Left lung (tissue), 4 donors: ENCODE measurements at regions not wholly inside any gene's neighbourhood (a gene's known extent, or its start where the extent isn't known, plus 50 kb on each side); places are given as distances from the start of the nearest gene placed in this dataset.
A peak's percentile ranks its signal among the peaks of the same experiment; 100 is the strongest.

Experiments
- ATAC-seq: fragments of 200-7000 bp; cut with Tn5 transposase; one replicate; pipeline ENCODE4 v1.9.1; 2020; ENCODE audit warnings: moderate library complexity
- DNase-seq, 4 donors: peaks; one replicate each; pipeline ENCODE4 v3.0.0-alpha.2; 2013 to 2020
- H3K27ac ChIP-seq, 2 donors: fragments of 200-600 bp; sonication (generic) in 1 of 2; one replicate each; pipeline versions ENCODE4 v1.5.0 to v1.8.0; 2020 to 2021
- H3K27me3 ChIP-seq, 2 donors: fragments of 200-600 bp; sonication (generic) in 1 of 2; one replicate each; pipeline versions ENCODE4 v1.5.0 to v1.8.0; 2020 to 2021
- H3K36me3 ChIP-seq, 2 donors: fragments of 200-600 bp; sonication (generic) in 1 of 2; one replicate each; pipeline versions ENCODE4 v1.5.0 to v1.8.0; 2020 to 2021
- H3K4me1 ChIP-seq, 2 donors: fragments of 200-600 bp; one replicate each; pipeline ENCODE4 v1.8.0; 2021
- H3K4me3 ChIP-seq, 2 donors: fragments of 200-600 bp; sonication (generic) in 1 of 2; one replicate each; pipeline versions ENCODE4 v1.5.0 to v1.8.0; 2020 to 2021; ENCODE audit warnings: mild to moderate bottlenecking in 1 of 2
- H3K9me3 ChIP-seq, 2 donors: fragments of 200-600 bp; sonication (generic) in 1 of 2; one replicate each; pipeline versions ENCODE4 v1.5.0 to v1.8.0; 2020 to 2021
- intact Hi-C, 2 donors: fragments of 100-400 bp; cut with DNase I; formaldehyde crosslinking; loops; one replicate each; pipeline versions ENCODE4 v1.11.2 to v1.14.2; 2022
- TF ChIP-seq, protein P1 (sequence below), 2 donors: fragments of 200-600 bp; sonication (generic) in 1 of 2; IDR thresholded peaks; one replicate each; pipeline versions ENCODE4 v1.5.0 to v1.8.0; 2021; ENCODE audit warnings: antibody characterized with exemption in 2 of 2
- donor health status: DM: no; HTN: yes; CAD: no.
- donor health status: DM: no; HTN: no; CAD: no.

DNA sequence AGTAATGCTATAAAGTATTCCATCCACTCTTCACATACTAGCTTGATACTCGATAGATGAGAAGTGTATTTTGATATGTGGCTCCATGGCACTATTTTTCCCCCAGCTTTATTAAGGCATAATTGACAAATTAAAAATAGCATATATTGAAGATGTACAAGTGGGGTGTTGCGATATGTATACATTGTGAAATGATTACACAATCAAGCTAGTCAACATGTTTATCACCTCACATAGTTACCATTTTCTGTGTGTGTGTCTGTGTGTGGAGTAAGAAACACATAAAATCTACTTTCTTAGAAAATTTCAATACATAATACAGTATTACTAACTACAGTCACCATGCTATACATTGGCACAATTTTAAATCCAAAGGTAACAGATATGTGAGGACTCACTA lies 82.5 kb upstream of the MYT1L start:
- ATAC-seq = no peak
- intact Hi-C loops = no loop called here

DNA sequence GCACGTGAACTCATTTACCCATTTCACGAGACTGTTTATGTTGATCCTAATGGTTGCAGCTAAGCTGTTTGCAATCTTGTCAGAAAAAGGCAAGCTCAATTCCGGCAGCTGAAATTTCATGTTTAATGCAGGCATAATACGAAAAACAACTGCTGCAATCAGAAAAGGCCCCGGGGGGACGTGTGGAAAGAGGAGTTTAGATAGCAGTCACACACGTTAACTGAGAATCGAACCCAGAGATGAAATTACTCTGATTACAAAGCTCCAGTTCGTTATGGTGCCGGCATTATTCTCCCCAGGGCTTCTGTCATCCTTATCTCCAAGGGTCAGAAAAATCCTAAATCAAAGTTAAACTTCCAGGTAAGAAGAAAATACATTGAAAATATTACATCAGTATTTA lies 79.9 kb upstream of the MYT1L start:
- ATAC-seq (no peak), DNase-seq (no peak)
- Histone ChIP-seq H3K27ac (no peak overlapping the region), H3K27me3 (no peaks in the 10 kb centered on the region), H3K4me3 (no peak overlapping the region), H3K36me3 (no peaks in the 10 kb centered on the region), H3K4me1 (no peaks in the 10 kb centered on the region), H3K9me3 (peaks cover 0 to 7% of the 10 kb centered on the region in 2 donors)
- intact Hi-C loops = no loop called here
- TF ChIP-seq, protein P1, sequence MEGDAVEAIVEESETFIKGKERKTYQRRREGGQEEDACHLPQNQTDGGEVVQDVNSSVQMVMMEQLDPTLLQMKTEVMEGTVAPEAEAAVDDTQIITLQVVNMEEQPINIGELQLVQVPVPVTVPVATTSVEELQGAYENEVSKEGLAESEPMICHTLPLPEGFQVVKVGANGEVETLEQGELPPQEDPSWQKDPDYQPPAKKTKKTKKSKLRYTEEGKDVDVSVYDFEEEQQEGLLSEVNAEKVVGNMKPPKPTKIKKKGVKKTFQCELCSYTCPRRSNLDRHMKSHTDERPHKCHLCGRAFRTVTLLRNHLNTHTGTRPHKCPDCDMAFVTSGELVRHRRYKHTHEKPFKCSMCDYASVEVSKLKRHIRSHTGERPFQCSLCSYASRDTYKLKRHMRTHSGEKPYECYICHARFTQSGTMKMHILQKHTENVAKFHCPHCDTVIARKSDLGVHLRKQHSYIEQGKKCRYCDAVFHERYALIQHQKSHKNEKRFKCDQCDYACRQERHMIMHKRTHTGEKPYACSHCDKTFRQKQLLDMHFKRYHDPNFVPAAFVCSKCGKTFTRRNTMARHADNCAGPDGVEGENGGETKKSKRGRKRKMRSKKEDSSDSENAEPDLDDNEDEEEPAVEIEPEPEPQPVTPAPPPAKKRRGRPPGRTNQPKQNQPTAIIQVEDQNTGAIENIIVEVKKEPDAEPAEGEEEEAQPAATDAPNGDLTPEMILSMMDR (IDR thresholded peaks at IDR 0.05) = no peak

More for the DNA sequence above, 82.5 kb upstream of the MYT1L start:
- Histone ChIP-seq H3K27me3 (no peaks in the 10 kb centered on the region), H3K27ac (no peak overlapping the region), H3K36me3 (no peaks in the 10 kb centered on the region), H3K4me3 (no peak overlapping the region), H3K9me3 (no peaks in the 10 kb centered on the region), H3K4me1 (no peaks in the 10 kb centered on the region)
- TF ChIP-seq, protein P1 (IDR thresholded peaks at IDR 0.05) = no peak
- no peak for DNase-seq

DNA sequence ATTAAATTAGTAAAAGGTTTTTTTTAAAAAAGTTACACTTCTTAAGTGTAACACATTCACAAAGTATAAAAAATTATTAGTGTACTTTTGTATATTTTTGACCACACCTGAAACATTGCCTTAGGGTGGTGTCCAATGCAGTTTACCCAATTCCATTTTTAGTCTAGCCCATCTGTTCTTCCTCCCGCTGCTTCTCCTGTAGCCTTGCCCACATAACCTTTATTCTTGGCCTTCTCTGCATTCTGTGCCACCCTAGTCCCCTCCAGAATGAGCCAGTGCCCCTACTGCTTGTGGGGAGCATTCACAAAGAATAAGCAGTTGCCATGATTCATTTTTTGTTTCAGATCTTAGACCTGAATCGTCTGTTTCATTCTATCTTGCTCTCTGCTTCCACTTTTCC lies 78.4 kb upstream of the MYT1L start:
- ATAC-seq (no peak), DNase-seq (no peak)
- intact Hi-C loops = no loop called here
- Histone ChIP-seq H3K4me3 (no peak overlapping the region), H3K27ac (no peak overlapping the region), H3K36me3 (no peaks in the 10 kb centered on the region), H3K27me3 (no peaks in the 10 kb centered on the region), H3K4me1 (no peaks in the 10 kb centered on the region), H3K9me3 (peaks cover 0 to 18% of the 10 kb centered on the region in 2 donors)
- TF ChIP-seq, protein P1 (IDR thresholded peaks at IDR 0.05) = no peak

DNA sequence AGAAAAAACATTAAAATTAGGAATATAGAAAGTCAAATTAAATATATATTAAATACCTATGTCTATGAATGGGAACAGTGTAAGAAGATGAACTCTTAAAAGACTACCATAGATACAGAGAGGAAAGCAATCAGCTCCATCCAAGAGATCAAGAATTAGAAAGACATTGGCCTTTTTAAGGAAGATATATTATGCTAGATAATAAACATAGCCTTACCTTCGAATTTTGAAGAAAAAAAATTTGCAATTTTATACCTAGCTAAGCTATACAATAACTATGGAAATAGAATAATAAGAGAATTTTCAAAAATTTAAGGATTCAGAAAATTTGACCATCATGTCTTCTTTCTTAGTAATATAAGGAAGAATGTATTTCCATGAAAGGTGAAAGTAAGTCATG lies 74.7 kb upstream of the MYT1L start:
- no peaks in the 10 kb centered on the region for H3K27me3 ChIP-seq
- H3K36me3 ChIP-seq = no peaks in the 10 kb centered on the region
- DNase-seq (no peak), ATAC-seq (no peak)
- no peak overlapping the region for H3K4me3 ChIP-seq
- TF ChIP-seq, protein P1 (IDR thresholded peaks at IDR 0.05) = no peak
- H3K9me3 ChIP-seq = peaks cover 0 to 18% of the 10 kb centered on the region in 2 donors
- H3K27ac ChIP-seq = no peak overlapping the region
- no peaks in the 10 kb centered on the region for H3K4me1 ChIP-seq
- intact Hi-C loops = no loop called here

DNA sequence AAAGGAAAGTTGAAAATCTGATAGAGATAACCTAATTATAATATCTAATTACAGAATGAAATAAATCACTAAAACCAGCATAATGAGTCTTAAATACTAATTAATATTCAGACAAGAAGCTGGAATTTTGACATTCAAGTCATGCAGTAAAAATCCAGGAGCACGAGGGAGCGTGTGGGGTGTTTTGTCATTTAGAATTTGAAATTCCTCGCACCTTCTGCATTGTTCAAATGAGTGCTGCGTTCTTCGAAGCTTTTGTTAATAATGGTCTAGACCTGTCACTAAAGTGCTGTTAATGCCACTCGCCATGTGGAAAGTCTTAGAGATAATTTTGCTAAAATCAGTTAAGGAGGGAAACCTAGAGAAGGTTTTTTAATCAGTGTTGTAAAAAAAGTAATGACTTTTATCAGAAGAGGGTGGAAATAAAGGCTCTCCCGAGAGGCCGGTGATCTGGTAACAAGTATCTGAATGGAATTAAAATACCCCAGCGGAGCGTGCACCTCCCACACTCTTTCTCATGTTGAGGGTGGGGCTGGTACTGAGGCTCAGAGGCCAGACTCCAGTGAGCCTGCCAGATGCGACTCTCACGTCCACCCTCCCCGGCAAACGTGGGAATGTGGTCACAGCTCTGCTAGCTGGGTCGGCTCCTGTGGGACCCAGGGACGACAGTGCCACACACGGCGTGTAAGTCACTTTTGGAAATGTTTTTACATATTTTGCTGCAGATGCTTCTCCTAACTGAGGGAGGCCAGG lies 69.4 kb upstream of the MYT1L start:
- Histone ChIP-seq H3K4me1 (no peaks in the 10 kb centered on the region), H3K27me3 (no peaks in the 10 kb centered on the region), H3K36me3 (no peaks in the 10 kb centered on the region), H3K4me3 (no peak overlapping the region), H3K27ac (no peak overlapping the region), H3K9me3 (peaks cover 0 to 6% of the 10 kb centered on the region in 2 donors)
- ATAC-seq (no peak), DNase-seq (peak in 1 of 4 donors; percentile 34)
- TF ChIP-seq, protein P1 (IDR thresholded peaks at IDR 0.05) = no peak
- intact Hi-C loops = no loop called here
